Right ventricle myocardium inferior (tissue), 1 donor: ENCODE measurements at regions not wholly inside any gene's neighbourhood (a gene's known extent, or its start where the extent isn't known, plus 50 kb on each side); places are given as distances from the start of the nearest gene placed in this dataset. TPM values are rescaled to one million over a fixed set of nuclear protein-coding genes. Genes with fewer than 3 reads are reported as not detected.

Experiments
- microRNA-seq: library from miRNA; unstranded; fragments of <30 nt; microRNA quantifications from one replicate; pipeline ENCODE4 v1.2.0, GENCODE V29; 2020
- donor health status: DM: no; HTN: yes; CAD: no; lungs with severe emphysema.

Small RNA genes in the stretch of these regions (microRNA-seq; reads per million reads assigned to microRNA genes)
- gene MIR3924, result not detected
